ENCODE measurements at regions not wholly inside any gene's neighbourhood (a gene's known extent, or its start where the extent isn't known, plus 50 kb on each side); places are given as distances from the start of the nearest gene placed in this dataset.

GRCh38 chr2:105455488-105456003, 56.7 kb upstream of the FHL2 start:
- peak; percentile 100 for DNase-seq (ENCODE audit: low read depth)

- DNase-seq (ENCODE audit: low read depth) = peak; percentile 91
Measured at GRCh38 chr2:105454801-105455485, 56.1 kb upstream of the FHL2 start.

- no peak for DNase-seq (ENCODE audit: low read depth)
Measured at GRCh38 chr2:105451571-105452166, 52.8 kb upstream of the FHL2 start.

GRCh38 chr2:105450471-105450870, 51.6 kb upstream of the FHL2 start:
- no peak for DNase-seq (ENCODE audit: low read depth)

GRCh38 chr2:105449076-105449475, 50.2 kb upstream of the FHL2 start:
- peak; percentile 44 for DNase-seq (ENCODE audit: low read depth)

Data from LHCN-M2 (cell line).